GM12878 (cell line): ENCODE measurements at regions not wholly inside any gene's neighbourhood (a gene's known extent, or its start where the extent isn't known, plus 50 kb on each side); places are given as distances from the start of the nearest gene placed in this dataset.

Experiments used
- ATAC-seq: fragments of 200-7000 bp; cut with Tn5 transposase; 3 replicates; pipeline ENCODE4 v1.9.1; 2020; ENCODE audit warnings: mild to moderate bottlenecking, moderate library complexity
- BruUV-seq: library from RNA; stranded (reverse); fragments of 400-500 nt; replicated peaks from 2 replicates; lab custom pipeline; 2021; lab: Mats Ljungman, UMichigan
- CTCF ChIA-PET: fragments of 300-600 bp; sonication (Branson Sonifier 250); formaldehyde crosslinking; extraction: SDS; loops from one replicate; lab custom pipeline; 2021; ENCODE audit warnings: inconsistent platforms; lab: Yijun Ruan, JAX
- POLR2A ChIA-PET: fragments of 350-600 bp; formaldehyde crosslinking; extraction: SDS; loops from one replicate; lab custom pipeline; 2021; ENCODE audit warnings: inconsistent platforms; lab: Charles Lee
- RAD21 ChIA-PET: fragments of 300-600 bp; sonication (Branson Sonifier 250); formaldehyde crosslinking; loops from one replicate; lab custom pipeline; 2023; ENCODE audit warnings: antibody characterized with exemption; ENCODE audit not compliant: unreplicated experiment; lab: Charles Lee
- SMC1A ChIA-PET: fragments of 300-600 bp; sonication (Branson Sonifier 250); formaldehyde crosslinking; loops from one replicate; lab custom pipeline; 2023; ENCODE audit not compliant: unreplicated experiment, uncharacterized antibody; lab: Charles Lee
- DNase-seq: peaks from one replicate; pipeline ENCODE4 v3.0.0-alpha.2; 2011; ENCODE audit warnings: low read depth, low spot score
- FAIRE-seq: peaks from 3 replicates; lab custom pipeline; 2011; peaks lifted over from hg19 to GRCh38; lab: Jason Lieb, UNC
- H2AFZ ChIP-seq: 2 replicates; pipeline ENCODE4 v1.6.0; 2011; ENCODE audit warnings: low read depth, low read length, control low read depth; ENCODE audit not compliant: control insufficient read depth
- H3K27ac ChIP-seq: 2 replicates; pipeline ENCODE4 v1.5.1; 2011; ENCODE audit warnings: control low read depth; ENCODE audit not compliant: control insufficient read depth, insufficient read depth
- H3K27me3 ChIP-seq, 2 experiments: replicated peaks in 1 of 2; 2 replicates each; pipeline versions ENCODE4 v1.6.0 to v1.6.1; 2011; ENCODE audit warnings: low read length in 1 of 2; ENCODE audit not compliant: control insufficient read depth in 2 of 2, insufficient read depth in 2 of 2
- H3K36me3 ChIP-seq, 2 experiments: 2 replicates each; pipeline ENCODE4 v1.5.1; 2011; ENCODE audit warnings: low read length in 1 of 2; ENCODE audit not compliant: control insufficient read depth in 2 of 2, insufficient read depth in 2 of 2
- H3K4me1 ChIP-seq: 2 replicates; pipeline ENCODE4 v1.6.1; 2011; ENCODE audit warnings: mild to moderate bottlenecking, low read length, moderate library complexity, mixed read lengths; ENCODE audit not compliant: control insufficient read depth, insufficient read depth
- H3K4me2 ChIP-seq: 2 replicates; pipeline ENCODE4 v1.6.0; 2011; ENCODE audit warnings: control low read depth; ENCODE audit not compliant: control insufficient read depth, insufficient read depth
- H3K4me3 ChIP-seq: fragments of 200-600 bp; sonication (generic); 2 replicates; pipeline ENCODE4 v1.5.1; 2016
- H3K79me2 ChIP-seq: 2 replicates; pipeline ENCODE4 v1.6.0; 2011; ENCODE audit warnings: low read length; ENCODE audit not compliant: control insufficient read depth, insufficient read depth
- H3K9ac ChIP-seq: 2 replicates; pipeline ENCODE4 v1.8.0; 2011; ENCODE audit warnings: low read length, control low read depth, mixed read lengths; ENCODE audit not compliant: control insufficient read depth, insufficient read depth
- H3K9me3 ChIP-seq: replicated peaks from 3 replicates; pipeline ENCODE4 v1.5.1; 2011; ENCODE audit warnings: mild to moderate bottlenecking, low read length; ENCODE audit not compliant: control insufficient read depth, insufficient read depth
- H4K20me1 ChIP-seq: 2 replicates; pipeline ENCODE4 v1.6.0; 2011; ENCODE audit not compliant: control insufficient read depth, insufficient read depth
- CBX3 ChIP-seq: fragments of 200-600 bp; sonication (generic); IDR thresholded peaks from 2 replicates; pipeline ENCODE4 v1.6.1; 2016; ENCODE audit warnings: low read depth, borderline replicate concordance
- CBX5 ChIP-seq: sonication (generic); IDR thresholded peaks from 2 replicates; pipeline ENCODE4 v1.6.1; 2016; ENCODE audit warnings: low read depth, moderate library complexity, mild to moderate bottlenecking, inconsistent platforms
- CEBPB ChIP-seq, 2 experiments: fragments of 150-350 bp in 1 of 2; IDR thresholded peaks; 2 replicates each; pipeline ENCODE4 v1.6.1; 2012 to 2014; ENCODE audit warnings: low read depth in 2 of 2, low read length in 2 of 2, borderline replicate concordance in 1 of 2, inconsistent platforms in 1 of 2
- FOS ChIP-seq: IDR thresholded peaks from 3 replicates; pipeline ENCODE4 v1.6.1; 2011; ENCODE audit warnings: borderline replicate concordance; ENCODE audit not compliant: insufficient read length; ENCODE audit errors: extremely low read depth
- GABPA ChIP-seq: IDR thresholded peaks from 2 replicates; pipeline ENCODE4 v1.6.1; 2014; ENCODE audit warnings: antibody characterized with exemption, low read depth, mild to moderate bottlenecking, inconsistent platforms
- HDAC6 ChIP-seq: fragments of 200-600 bp; sonication (generic); IDR thresholded peaks from one replicate; pipeline ENCODE4 v1.8.0; 2017; ENCODE audit warnings: antibody characterized with exemption; ENCODE audit not compliant: unreplicated experiment
- MTA2 ChIP-seq: fragments of 450-650 bp; IDR thresholded peaks from 2 replicates; pipeline ENCODE4 v1.6.1; 2016; ENCODE audit warnings: low read depth, mild to moderate bottlenecking, moderate library complexity
- MYC ChIP-seq: IDR thresholded peaks from 2 replicates; pipeline ENCODE4 v1.6.1; 2011; ENCODE audit warnings: mild to moderate bottlenecking, low read length, moderate library complexity, inconsistent platforms; ENCODE audit not compliant: insufficient read depth, insufficient replicate concordance, insufficient read length, severe bottlenecking
- PML ChIP-seq: IDR thresholded peaks from 2 replicates; pipeline ENCODE4 v1.6.1; 2012; ENCODE audit warnings: low read length, inconsistent platforms
- SMC3 ChIP-seq: IDR thresholded peaks from 2 replicates; pipeline ENCODE4 v1.6.1; 2011; ENCODE audit warnings: low read length, improper control_type of control experiment, borderline replicate concordance
- SPI1 ChIP-seq: IDR thresholded peaks from 2 replicates; pipeline ENCODE4 v1.6.1; 2011; ENCODE audit warnings: low read depth, mild to moderate bottlenecking, low read length, moderate library complexity, borderline replicate concordance; ENCODE audit not compliant: insufficient read depth
- WGBS: methylation state at CpG from one replicate; pipeline ENCODE4 v1.1.6; 2016; ENCODE audit warnings: low lambda C conversion rate; ENCODE audit not compliant: insufficient replicate concordance, insufficient coverage; ENCODE audit errors: missing lambda C conversion rate; 5-methylcytosine and 5-hydroxymethylcytosine counted together
- in situ Hi-C: fragments of 300-500 bp; cut with MboI; formaldehyde crosslinking; loops from 9 replicates; pipeline ENCODE4 v1.14.3; 2018; ENCODE audit warnings: mixed read lengths
- intact Hi-C: fragments of 100-400 bp; cut with micrococcal nuclease; formaldehyde crosslinking; loops from one replicate; pipeline ENCODE4 v1.14.2; 2022; ENCODE audit not compliant: unreplicated experiment
- TF ChIP-seq, protein P1 (sequence below): fragments of 150-350 bp; IDR thresholded peaks from 2 replicates; pipeline ENCODE4 v1.6.1; 2014; ENCODE audit warnings: mild to moderate bottlenecking, low read depth, low read length
- TF ChIP-seq, protein P2 (sequence below): fragments of 450-650 bp; IDR thresholded peaks from 2 replicates; pipeline ENCODE4 v1.6.1; 2016; ENCODE audit warnings: mild to moderate bottlenecking
- TF ChIP-seq, protein P3 (sequence below): IDR thresholded peaks from 2 replicates; pipeline ENCODE4 v1.6.1; 2011; ENCODE audit warnings: mild to moderate bottlenecking, low read depth, low read length, moderate library complexity; ENCODE audit not compliant: insufficient replicate concordance

DNA sequence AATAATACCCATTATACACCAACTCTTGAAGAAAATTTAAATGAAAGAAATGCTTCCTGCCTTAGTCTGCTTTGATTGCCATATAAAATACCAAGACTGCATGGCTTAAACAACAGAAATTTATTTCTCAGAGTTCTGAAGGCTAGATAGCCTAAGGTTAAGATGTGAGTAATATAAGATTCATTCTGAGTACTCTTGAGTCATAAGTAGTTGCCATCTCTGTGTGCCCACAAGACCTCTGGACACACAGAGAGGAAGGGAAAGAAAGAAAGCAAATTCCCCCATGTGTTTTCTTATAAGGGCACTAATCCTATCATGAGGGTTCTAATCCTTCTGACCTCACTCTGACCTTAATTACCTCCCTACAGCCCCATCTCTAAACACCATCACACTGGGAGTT lies 201.2 kb downstream of the PTN start:
- no peaks in the 10 kb centered on the region for H3K4me1 ChIP-seq
- DNase-seq: no peak
- no peak overlapping the region for H3K9ac ChIP-seq
- H4K20me1 ChIP-seq: no peaks in the 10 kb centered on the region
- TF ChIP-seq SPI1: no peak
- in situ Hi-C loops (no loop called here), intact Hi-C loops (no loop called here)
- no peaks in the 10 kb centered on the region for H3K9me3 ChIP-seq
- H3K4me2 ChIP-seq: no peak overlapping the region
- no peaks in the 10 kb centered on the region for H3K79me2 ChIP-seq
- no TSS peak for BruUV-seq
- POLR2A ChIA-PET: no interaction called here
- SMC1A ChIA-PET: no interaction called here
- ATAC-seq: no peak
- CTCF ChIA-PET: no interaction called here
- RAD21 ChIA-PET: no interaction called here
- H2AFZ ChIP-seq: no peak overlapping the region
- no peak overlapping the region for H3K4me3 ChIP-seq
- no peaks in the 10 kb centered on the region for H3K36me3 ChIP-seq
- no peak overlapping the region for H3K27ac ChIP-seq
- no peak for FAIRE-seq
- no peaks in the 10 kb centered on the region for H3K27me3 ChIP-seq

DNA sequence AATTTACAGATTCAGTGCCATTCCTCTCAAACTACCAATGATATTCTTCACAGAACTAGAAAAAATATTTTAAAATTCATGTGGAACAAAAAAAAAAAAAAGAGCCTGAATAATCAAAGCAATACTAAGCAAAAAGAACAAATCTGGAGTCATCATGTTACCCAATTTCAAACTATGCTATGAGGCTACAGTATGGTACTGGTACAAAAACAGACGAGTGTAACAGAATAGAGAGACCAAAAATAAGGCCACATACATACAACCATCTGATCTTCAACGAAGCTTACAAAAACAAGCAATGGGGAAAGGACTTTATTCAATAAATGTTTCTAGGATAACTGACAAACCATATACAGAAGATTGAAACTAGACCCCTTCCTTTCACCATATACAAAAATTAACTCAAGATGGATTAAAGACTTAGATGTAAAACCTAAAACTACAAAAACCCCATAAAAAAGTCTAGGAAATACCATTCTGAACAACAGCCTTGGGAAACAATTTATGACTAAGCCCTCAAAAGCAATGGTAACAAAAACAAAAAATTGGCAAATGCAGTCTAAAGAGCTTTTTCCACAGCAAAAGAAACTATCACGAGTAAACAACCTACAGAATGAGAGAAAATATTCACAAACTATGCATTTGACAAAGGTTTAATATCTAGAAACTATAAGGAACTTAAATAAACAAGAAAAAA lies 207.7 kb downstream of the PTN start:
- SMC1A ChIA-PET: no interaction called here
- no peak for ATAC-seq
- TF ChIP-seq SMC3 (no peak), MTA2 (no peak), CBX3 (no peak), HDAC6 (no peak), MYC (no peak), CEBPB (IDR thresholded peaks at IDR 0.05; ENCODE audit: borderline replicate concordance in 1 of 2, low read depth in 2 of 2, low read length in 2 of 2) (no peak), CBX5 (no peak), GABPA (no peak), FOS (no peak), PML (no peak)
- TF ChIP-seq, protein P1, sequence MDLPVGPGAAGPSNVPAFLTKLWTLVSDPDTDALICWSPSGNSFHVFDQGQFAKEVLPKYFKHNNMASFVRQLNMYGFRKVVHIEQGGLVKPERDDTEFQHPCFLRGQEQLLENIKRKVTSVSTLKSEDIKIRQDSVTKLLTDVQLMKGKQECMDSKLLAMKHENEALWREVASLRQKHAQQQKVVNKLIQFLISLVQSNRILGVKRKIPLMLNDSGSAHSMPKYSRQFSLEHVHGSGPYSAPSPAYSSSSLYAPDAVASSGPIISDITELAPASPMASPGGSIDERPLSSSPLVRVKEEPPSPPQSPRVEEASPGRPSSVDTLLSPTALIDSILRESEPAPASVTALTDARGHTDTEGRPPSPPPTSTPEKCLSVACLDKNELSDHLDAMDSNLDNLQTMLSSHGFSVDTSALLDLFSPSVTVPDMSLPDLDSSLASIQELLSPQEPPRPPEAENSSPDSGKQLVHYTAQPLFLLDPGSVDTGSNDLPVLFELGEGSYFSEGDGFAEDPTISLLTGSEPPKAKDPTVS: no peak
- TF ChIP-seq, protein P2, sequence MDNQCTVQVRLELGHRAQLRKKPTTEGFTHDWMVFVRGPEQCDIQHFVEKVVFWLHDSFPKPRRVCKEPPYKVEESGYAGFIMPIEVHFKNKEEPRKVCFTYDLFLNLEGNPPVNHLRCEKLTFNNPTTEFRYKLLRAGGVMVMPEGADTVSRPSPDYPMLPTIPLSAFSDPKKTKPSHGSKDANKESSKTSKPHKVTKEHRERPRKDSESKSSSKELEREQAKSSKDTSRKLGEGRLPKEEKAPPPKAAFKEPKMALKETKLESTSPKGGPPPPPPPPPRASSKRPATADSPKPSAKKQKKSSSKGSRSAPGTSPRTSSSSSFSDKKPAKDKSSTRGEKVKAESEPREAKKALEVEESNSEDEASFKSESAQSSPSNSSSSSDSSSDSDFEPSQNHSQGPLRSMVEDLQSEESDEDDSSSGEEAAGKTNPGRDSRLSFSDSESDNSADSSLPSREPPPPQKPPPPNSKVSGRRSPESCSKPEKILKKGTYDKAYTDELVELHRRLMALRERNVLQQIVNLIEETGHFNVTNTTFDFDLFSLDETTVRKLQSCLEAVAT: no peak
- TF ChIP-seq, protein P3, sequence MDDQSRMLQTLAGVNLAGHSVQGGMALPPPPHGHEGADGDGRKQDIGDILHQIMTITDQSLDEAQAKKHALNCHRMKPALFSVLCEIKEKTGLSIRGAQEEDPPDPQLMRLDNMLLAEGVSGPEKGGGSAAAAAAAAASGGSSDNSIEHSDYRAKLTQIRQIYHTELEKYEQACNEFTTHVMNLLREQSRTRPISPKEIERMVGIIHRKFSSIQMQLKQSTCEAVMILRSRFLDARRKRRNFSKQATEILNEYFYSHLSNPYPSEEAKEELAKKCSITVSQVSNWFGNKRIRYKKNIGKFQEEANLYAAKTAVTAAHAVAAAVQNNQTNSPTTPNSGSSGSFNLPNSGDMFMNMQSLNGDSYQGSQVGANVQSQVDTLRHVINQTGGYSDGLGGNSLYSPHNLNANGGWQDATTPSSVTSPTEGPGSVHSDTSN: no peak

More for the DNA sequence above, 207.7 kb downstream of the PTN start:
- ChIA-PET CTCF (no interaction called here), POLR2A (no interaction called here), RAD21 (no interaction called here)
- Histone ChIP-seq H3K4me3 (no peak overlapping the region), H3K9me3 (no peaks in the 10 kb centered on the region), H4K20me1 (no peaks in the 10 kb centered on the region), H3K4me1 (no peaks in the 10 kb centered on the region), H2AFZ (no peak overlapping the region), H3K4me2 (no peak overlapping the region), H3K27ac (no peak overlapping the region), H3K9ac (no peak overlapping the region), H3K36me3 (no peaks in the 10 kb centered on the region), H3K27me3 (no peaks in the 10 kb centered on the region), H3K79me2 (no peaks in the 10 kb centered on the region)
- BruUV-seq: no TSS peak
- DNase-seq (no peak), FAIRE-seq (no peak)
- intact Hi-C loops (no loop called here), in situ Hi-C loops (no loop called here)
- WGBS: 0% methylated on average over 3 of the region's 3 CpGs
